Mesothelial cell of epicardium (in vitro differentiated cells): ENCODE measurements at regions not wholly inside any gene's neighbourhood (a gene's known extent, or its start where the extent isn't known, plus 50 kb on each side); places are given as distances from the start of the nearest gene placed in this dataset.
A peak's percentile ranks its signal among the peaks of the same experiment; 100 is the strongest.

Source experiments
- DNase-seq, 2 experiments: peaks; one replicate each; pipeline ENCODE4 v3.0.0; 2021; ENCODE audit warnings: low spot score in 2 of 2; ENCODE audit not compliant: unreplicated experiment in 2 of 2
- H3K27ac Mint-ChIP-seq: 2 replicates; pipeline ENCODE4 v1.8.0; 2021; ENCODE audit warnings: mixed read lengths
- H3K27me3 Mint-ChIP-seq: 2 replicates; pipeline ENCODE4 v1.8.0; 2021; ENCODE audit warnings: low read depth, mixed read lengths
- H3K36me3 Mint-ChIP-seq: 2 replicates; pipeline ENCODE4 v1.8.0; 2021; ENCODE audit warnings: mixed read lengths
- H3K4me1 Mint-ChIP-seq: 2 replicates; pipeline ENCODE4 v1.8.0; 2021; ENCODE audit warnings: mixed read lengths
- H3K4me3 Mint-ChIP-seq: 2 replicates; pipeline ENCODE4 v1.8.0; 2021; ENCODE audit warnings: mild to moderate bottlenecking, moderate library complexity, mixed read lengths
- H3K9me3 Mint-ChIP-seq: 2 replicates; pipeline ENCODE4 v1.8.0; 2021; ENCODE audit warnings: mixed read lengths
- TF ChIP-seq, protein P1 (sequence below): fragments of 200-600 bp; sonication (generic); IDR thresholded peaks from one replicate; pipeline ENCODE4 v1.5.0; 2021; ENCODE audit warnings: antibody characterized with exemption; ENCODE audit not compliant: unreplicated experiment

DNA sequence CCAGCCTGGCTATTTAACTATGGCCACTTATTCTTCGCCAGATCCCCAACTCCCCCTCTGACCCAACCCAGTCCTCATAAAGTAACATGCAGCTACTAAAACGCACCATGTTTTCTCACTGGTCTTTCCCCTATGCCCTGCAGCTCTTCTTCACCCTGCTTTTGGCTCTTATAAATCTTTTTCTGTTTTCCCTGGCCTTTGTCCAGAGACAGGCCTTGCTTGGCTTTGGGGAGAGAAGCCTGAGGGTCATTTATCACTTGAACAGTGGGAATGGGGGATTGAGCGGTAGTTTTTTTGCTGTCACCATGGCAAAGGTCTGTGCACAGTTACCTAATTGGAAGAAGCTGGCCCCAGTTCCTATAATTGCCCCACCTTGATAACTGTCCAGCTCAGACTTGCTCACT, 202.9 kb upstream of the NT5C1B start:
- TF ChIP-seq, protein P1, sequence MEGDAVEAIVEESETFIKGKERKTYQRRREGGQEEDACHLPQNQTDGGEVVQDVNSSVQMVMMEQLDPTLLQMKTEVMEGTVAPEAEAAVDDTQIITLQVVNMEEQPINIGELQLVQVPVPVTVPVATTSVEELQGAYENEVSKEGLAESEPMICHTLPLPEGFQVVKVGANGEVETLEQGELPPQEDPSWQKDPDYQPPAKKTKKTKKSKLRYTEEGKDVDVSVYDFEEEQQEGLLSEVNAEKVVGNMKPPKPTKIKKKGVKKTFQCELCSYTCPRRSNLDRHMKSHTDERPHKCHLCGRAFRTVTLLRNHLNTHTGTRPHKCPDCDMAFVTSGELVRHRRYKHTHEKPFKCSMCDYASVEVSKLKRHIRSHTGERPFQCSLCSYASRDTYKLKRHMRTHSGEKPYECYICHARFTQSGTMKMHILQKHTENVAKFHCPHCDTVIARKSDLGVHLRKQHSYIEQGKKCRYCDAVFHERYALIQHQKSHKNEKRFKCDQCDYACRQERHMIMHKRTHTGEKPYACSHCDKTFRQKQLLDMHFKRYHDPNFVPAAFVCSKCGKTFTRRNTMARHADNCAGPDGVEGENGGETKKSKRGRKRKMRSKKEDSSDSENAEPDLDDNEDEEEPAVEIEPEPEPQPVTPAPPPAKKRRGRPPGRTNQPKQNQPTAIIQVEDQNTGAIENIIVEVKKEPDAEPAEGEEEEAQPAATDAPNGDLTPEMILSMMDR, result no peak

DNA sequence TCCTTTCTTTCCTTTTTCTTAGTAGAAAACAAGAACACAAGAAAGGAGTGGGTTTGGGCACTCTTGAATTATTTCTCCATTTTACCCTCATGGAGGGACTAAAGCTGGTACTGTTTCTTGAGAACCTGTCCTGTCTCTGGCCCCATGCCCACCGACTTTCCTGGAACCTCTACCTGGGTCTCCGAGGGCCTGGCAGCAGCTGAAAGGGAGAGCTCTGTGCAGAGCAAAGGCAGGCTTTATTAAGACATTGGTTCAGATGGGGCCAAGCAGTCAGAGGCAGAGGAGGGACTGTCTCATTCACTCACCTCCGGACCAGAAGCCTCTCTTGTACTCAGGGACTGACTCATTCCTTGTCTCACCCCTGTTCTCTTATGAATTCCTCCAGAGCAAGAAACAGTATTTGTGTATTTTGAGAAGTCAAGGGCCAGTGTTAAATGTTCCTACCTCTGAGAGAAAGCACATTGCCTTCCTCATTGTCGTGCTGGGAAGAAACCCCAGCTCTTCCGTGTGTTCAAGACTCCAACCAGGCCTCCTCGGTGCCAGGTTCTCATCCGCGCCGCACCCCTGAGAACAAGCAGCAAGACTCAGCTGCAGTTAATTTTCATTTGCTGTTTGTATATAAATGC, 201.9 kb upstream of the NT5C1B start:
- H3K4me1 Mint-ChIP-seq, result peaks cover 53% of the 10 kb centered on the region
- no peak overlapping the region for H3K4me3 Mint-ChIP-seq
- H3K27ac Mint-ChIP-seq, result peak overlapping the region; percentile 62
- H3K9me3 Mint-ChIP-seq, result no peaks in the 10 kb centered on the region
- no peaks in the 10 kb centered on the region for H3K36me3 Mint-ChIP-seq
- TF ChIP-seq, protein P1, result no peak
- DNase-seq, result no peak
- H3K27me3 Mint-ChIP-seq, result no peaks in the 10 kb centered on the region

More for the DNA sequence above, 202.9 kb upstream of the NT5C1B start:
- Mint-ChIP-seq H3K36me3 (no peaks in the 10 kb centered on the region), H3K9me3 (no peaks in the 10 kb centered on the region), H3K4me3 (peak overlapping the region; percentile 0), H3K27me3 (no peaks in the 10 kb centered on the region), H3K4me1 (peaks cover 56% of the 10 kb centered on the region), H3K27ac (peak overlapping the region; percentile 61)
- no peak for DNase-seq

DNA sequence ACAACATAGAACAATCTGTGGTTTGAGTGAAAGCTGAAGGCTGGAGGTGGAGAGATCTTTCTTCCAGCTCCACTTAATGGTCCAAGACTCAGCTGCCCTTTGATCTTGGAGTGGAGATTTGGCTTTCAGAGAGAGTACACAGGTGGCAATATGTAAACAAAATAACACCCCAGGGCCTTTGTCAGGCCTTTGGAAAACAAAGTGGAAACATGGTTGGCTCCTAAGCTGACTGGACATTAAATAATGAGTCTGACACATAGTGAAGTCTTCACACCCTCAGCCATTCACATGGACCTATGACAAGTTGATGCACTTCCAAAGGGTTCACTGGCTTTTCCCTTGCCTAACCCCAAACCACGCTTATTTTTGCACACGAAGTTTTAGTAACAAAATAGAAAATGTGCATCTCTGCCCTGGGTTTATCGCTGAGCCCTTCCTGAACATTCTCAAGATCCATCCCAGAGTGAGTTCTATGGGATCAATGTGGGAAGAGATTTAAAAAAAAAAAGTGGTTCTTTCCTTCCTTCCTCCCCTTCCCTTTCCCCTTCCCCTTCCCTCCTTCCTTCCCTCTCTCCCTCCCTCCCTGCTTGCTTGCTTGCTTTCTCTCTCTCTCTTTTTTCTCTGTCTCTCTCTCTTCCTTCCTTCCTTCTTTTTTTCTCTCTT, 201.3 kb upstream of the NT5C1B start:
- H3K4me1 Mint-ChIP-seq, result peaks cover 49% of the 10 kb centered on the region
- H3K4me3 Mint-ChIP-seq, result no peak overlapping the region

DNA sequence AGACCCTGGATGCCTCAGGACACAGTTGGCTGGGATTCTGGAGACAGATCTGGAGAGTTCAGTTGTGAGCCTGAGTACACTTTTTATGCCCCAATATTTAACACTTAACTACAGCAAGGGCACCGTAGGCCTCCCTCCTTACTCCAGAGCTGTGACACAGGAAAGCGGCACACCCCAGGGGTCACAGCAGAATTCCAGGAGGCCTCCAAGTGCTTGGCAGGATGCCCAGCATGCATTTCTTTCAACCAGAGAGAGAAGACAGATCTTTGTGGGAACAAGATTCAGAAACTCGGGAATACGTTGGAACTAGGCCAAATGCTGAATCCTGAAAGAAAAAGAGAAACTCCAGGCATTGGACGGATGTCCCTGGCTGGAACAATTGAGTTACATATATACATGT, 199.2 kb upstream of the NT5C1B start:
- TF ChIP-seq, protein P1, result no peak
- Mint-ChIP-seq H3K27ac (peak overlapping the region; percentile 55), H3K27me3 (no peaks in the 10 kb centered on the region), H3K9me3 (peaks cover 10% of the 10 kb centered on the region), H3K36me3 (peaks cover 7% of the 10 kb centered on the region), H3K4me3 (no peak overlapping the region), H3K4me1 (peaks cover 40% of the 10 kb centered on the region)
- DNase-seq, result peak in 1 of 2 experiments; percentile 42

More for the DNA sequence above, 201.3 kb upstream of the NT5C1B start:
- TF ChIP-seq, protein P1, result no peak
- DNase-seq, result no peak
- Mint-ChIP-seq H3K27ac (no peak overlapping the region), H3K9me3 (peaks cover under 1% of the 10 kb centered on the region), H3K27me3 (no peaks in the 10 kb centered on the region), H3K36me3 (peaks cover under 1% of the 10 kb centered on the region)

DNA sequence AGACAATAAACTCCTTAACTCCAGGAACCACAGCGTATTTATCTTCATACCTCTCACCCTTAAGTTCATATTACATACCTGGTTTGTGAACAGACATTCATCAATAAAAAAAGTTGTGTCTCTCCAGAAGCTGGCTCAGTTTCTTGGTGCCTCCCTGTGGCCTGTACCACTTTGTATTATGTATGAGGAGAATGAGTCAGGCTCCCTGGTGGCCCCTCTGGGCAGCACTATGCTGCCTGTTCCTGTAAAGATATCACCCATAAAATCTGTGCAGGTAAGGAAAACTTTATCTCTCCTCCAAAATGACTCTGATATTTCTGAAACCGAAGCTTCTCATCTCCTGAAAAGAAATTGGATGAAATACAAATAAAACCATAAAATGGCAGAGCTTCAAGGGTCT, 198.4 kb upstream of the NT5C1B start:
- Mint-ChIP-seq H3K4me1 (peaks cover 31% of the 10 kb centered on the region), H3K4me3 (no peak overlapping the region), H3K9me3 (peaks cover 10% of the 10 kb centered on the region), H3K36me3 (peaks cover 7% of the 10 kb centered on the region), H3K27ac (peak overlapping the region; percentile 25), H3K27me3 (no peaks in the 10 kb centered on the region)
- no peak for DNase-seq
- TF ChIP-seq, protein P1, result no peak
